Stomach (tissue), 8 donors: ENCODE measurements at regions not wholly inside any gene's neighbourhood (a gene's known extent, or its start where the extent isn't known, plus 50 kb on each side); places are given as distances from the start of the nearest gene placed in this dataset.

ENCODE experiments used
- DNase-seq, 2 donors: peaks; one replicate each; pipeline versions ENCODE4 v3.0.0 to v3.0.0-alpha.2; 2013 to 2019
- H3K27ac ChIP-seq, 5 donors: fragments of 200-600 bp in 4 of 5; sonication (generic) in 4 of 5; one replicate each; pipeline ENCODE4 v1.5.1; 2013 to 2019; ENCODE audit warnings: mild to moderate bottlenecking in 1 of 5, moderate library complexity in 1 of 5
- H3K27me3 ChIP-seq, 3 donors: fragments of 200-600 bp; sonication (generic); one replicate each; pipeline ENCODE4 v1.5.1; 2017 to 2019; ENCODE audit warnings: mixed run types in 1 of 3
- H3K36me3 ChIP-seq, 4 donors: fragments of 200-600 bp; sonication (generic); 1 replicate in 3 of 4; 2 replicates in 1 of 4; pipeline ENCODE4 v1.5.1; 2016 to 2019
- H3K4me1 ChIP-seq, 4 donors: fragments of 200-600 bp; sonication (generic); one replicate each; pipeline ENCODE4 v1.5.1; 2016 to 2019
- H3K4me3 ChIP-seq, 4 donors: fragments of 200-600 bp; sonication (generic) in 3 of 4; one replicate each; pipeline ENCODE4 v1.5.1; 2016 to 2019; ENCODE audit warnings: mild to moderate bottlenecking in 1 of 4
- H3K9me3 ChIP-seq, 4 donors: fragments of 200-600 bp; sonication (generic); one replicate each; pipeline ENCODE4 v1.5.1; 2016 to 2019
- EP300 ChIP-seq: sonication (generic); formaldehyde crosslinking; IDR thresholded peaks from one replicate; pipeline ENCODE4 v1.6.1; 2017; ENCODE audit warnings: antibody characterized with exemption
- POLR2A ChIP-seq, 4 donors: fragments of 450-650 bp; IDR thresholded peaks; one replicate each; pipeline ENCODE4 v1.6.1; 2016; ENCODE audit warnings: antibody characterized with exemption in 4 of 4, control low read depth in 2 of 4, mild to moderate bottlenecking in 1 of 4, moderate library complexity in 1 of 4
- POLR2AphosphoS5 ChIP-seq, 3 donors: sonication (generic); formaldehyde crosslinking; IDR thresholded peaks; one replicate each; pipeline ENCODE4 v1.6.1; 2016; ENCODE audit warnings: antibody characterized with exemption in 3 of 3
- WGBS, 5 donors: extraction: QIAGEN DNeasy Blood & Tissue Kit in 3 of 5; methylation state at CpG; one replicate each; pipeline versions ENCODE4 v1.1.5 to v1.1.7; 2013 to 2018; 5-methylcytosine and 5-hydroxymethylcytosine counted together
- intact Hi-C: fragments of 100-400 bp; cut with DNase I; formaldehyde crosslinking; loops from one replicate; pipeline ENCODE4 v1.15.1; 2023; ENCODE audit warnings: low total_unique reads
- TF ChIP-seq, protein P1 (sequence below), 7 experiments: fragments of 450-650 bp in 4 of 7; fragments of 200-600 bp in 3 of 7; sonication (generic) in 3 of 7; IDR thresholded peaks; one replicate each; pipeline ENCODE4 v1.5.1; 2016 to 2019; ENCODE audit warnings: antibody characterized with exemption in 7 of 7, control low read depth in 2 of 7, mild to moderate bottlenecking in 1 of 7
- donor health status: healthy with polysubstance abuse.
- donor health status: Bipolar disorder and iron deficiency.
- donor health status: healthy.

DNA sequence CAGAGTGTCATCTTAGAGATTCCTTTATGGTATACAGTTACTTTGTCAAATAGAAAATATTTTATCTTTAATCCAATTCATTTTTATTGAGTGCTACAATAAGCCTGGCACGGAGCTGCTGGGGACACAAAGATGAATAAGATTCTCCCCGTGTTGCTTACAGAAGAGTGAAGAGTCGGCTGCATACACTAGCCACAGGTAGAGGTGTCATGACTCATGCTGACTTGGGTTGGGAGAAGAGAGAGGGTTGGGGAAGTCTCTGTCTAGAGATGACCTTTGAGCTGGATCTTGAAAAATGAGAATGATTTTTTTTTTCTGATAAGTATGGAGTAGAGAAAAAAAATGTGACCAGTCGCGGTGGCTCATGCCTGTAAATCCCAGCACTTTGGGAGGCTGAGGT, 289.9 kb upstream of the CELF2 start:
- Histone ChIP-seq H3K9me3 (no peaks in the 10 kb centered on the region), H3K27me3 (no peaks in the 10 kb centered on the region), H3K4me3 (no peak overlapping the region), H3K27ac (no peak overlapping the region), H3K4me1 (no peaks in the 10 kb centered on the region), H3K36me3 (no peaks in the 10 kb centered on the region)
- intact Hi-C loops: no loop called here
- DNase-seq: no peak
- 79 to 88% (median 83%) methylated on average over 5 of the region's 5 CpGs for WGBS, 5 donors
- TF ChIP-seq EP300: no peak
- no peak for TF ChIP-seq POLR2AphosphoS5 (IDR thresholded peaks at IDR 0.05)
- TF ChIP-seq, protein P1, sequence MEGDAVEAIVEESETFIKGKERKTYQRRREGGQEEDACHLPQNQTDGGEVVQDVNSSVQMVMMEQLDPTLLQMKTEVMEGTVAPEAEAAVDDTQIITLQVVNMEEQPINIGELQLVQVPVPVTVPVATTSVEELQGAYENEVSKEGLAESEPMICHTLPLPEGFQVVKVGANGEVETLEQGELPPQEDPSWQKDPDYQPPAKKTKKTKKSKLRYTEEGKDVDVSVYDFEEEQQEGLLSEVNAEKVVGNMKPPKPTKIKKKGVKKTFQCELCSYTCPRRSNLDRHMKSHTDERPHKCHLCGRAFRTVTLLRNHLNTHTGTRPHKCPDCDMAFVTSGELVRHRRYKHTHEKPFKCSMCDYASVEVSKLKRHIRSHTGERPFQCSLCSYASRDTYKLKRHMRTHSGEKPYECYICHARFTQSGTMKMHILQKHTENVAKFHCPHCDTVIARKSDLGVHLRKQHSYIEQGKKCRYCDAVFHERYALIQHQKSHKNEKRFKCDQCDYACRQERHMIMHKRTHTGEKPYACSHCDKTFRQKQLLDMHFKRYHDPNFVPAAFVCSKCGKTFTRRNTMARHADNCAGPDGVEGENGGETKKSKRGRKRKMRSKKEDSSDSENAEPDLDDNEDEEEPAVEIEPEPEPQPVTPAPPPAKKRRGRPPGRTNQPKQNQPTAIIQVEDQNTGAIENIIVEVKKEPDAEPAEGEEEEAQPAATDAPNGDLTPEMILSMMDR (IDR thresholded peaks at IDR 0.05): no peak
- no peak for TF ChIP-seq POLR2A (IDR thresholded peaks at IDR 0.05)

DNA sequence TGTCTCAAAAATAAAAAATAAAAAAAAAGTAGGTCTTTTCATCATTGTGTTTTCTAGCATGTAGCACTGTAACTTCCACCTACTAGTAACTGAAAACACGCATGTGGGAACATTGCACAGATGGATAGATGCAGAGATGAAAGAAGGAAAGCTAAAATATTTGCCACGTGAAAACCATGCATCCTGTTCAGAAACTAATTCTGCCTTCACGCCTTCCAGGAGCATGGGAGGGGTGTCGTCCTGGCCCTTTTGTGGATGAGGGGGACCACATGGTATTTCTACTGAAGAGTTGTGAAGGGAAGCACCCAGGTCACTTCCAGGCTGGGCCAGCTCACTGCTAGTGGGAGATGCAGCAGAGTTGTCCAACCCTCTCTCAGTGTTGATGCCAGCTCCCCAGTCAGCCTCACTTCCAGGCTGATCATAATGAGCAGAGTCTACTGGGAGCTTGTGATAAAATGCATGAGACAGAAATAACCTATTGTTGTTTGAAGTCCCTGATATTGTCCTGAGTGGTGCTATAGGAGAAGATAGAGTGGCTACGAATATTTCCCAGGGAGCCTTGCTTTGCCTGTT, 287.1 kb upstream of the CELF2 start:
- Histone ChIP-seq H3K27ac (no peak overlapping the region), H3K27me3 (no peaks in the 10 kb centered on the region), H3K9me3 (no peaks in the 10 kb centered on the region), H3K4me1 (no peaks in the 10 kb centered on the region), H3K4me3 (no peak overlapping the region), H3K36me3 (no peaks in the 10 kb centered on the region)
- DNase-seq: no peak
- TF ChIP-seq POLR2A (IDR thresholded peaks at IDR 0.05) (no peak), POLR2AphosphoS5 (IDR thresholded peaks at IDR 0.05) (no peak), EP300 (no peak)
- TF ChIP-seq, protein P1 (IDR thresholded peaks at IDR 0.05): no peak
- intact Hi-C loops: no loop called here
- 73 to 88% (median 85%) methylated on average over 5 of the region's 5 CpGs for WGBS, 5 donors

DNA sequence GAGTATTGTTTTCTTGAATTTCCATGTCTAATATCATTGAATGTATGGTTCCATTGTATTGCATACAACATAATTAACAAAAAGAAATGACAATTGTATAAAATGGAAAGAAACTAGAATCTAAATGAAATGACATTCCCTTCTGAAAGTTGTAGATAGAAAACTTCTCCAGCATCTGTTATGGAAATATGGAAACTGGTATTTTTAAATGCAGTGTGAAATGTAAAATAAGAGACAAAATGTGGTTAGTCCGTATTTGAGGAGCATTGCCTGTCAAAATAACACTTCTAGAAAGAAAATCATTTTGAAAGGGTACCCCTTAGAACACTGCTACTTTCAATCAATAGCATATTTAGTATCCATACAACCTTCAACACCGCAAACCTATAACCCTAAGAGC, 286.3 kb upstream of the CELF2 start:
- H3K27me3 ChIP-seq: no peaks in the 10 kb centered on the region
- H3K4me1 ChIP-seq: no peaks in the 10 kb centered on the region
- H3K4me3 ChIP-seq: no peak overlapping the region
- WGBS, 5 donors: 53 to 89% (median 79%) methylated on average over 2 of the region's 2 CpGs
- H3K9me3 ChIP-seq: no peaks in the 10 kb centered on the region
- H3K27ac ChIP-seq: no peak overlapping the region
- H3K36me3 ChIP-seq: no peaks in the 10 kb centered on the region
- intact Hi-C loops: no loop called here
- no peak for DNase-seq
- TF ChIP-seq POLR2AphosphoS5 (IDR thresholded peaks at IDR 0.05) (no peak), EP300 (no peak), POLR2A (IDR thresholded peaks at IDR 0.05) (no peak)
- TF ChIP-seq, protein P1 (IDR thresholded peaks at IDR 0.05): no peak

DNA sequence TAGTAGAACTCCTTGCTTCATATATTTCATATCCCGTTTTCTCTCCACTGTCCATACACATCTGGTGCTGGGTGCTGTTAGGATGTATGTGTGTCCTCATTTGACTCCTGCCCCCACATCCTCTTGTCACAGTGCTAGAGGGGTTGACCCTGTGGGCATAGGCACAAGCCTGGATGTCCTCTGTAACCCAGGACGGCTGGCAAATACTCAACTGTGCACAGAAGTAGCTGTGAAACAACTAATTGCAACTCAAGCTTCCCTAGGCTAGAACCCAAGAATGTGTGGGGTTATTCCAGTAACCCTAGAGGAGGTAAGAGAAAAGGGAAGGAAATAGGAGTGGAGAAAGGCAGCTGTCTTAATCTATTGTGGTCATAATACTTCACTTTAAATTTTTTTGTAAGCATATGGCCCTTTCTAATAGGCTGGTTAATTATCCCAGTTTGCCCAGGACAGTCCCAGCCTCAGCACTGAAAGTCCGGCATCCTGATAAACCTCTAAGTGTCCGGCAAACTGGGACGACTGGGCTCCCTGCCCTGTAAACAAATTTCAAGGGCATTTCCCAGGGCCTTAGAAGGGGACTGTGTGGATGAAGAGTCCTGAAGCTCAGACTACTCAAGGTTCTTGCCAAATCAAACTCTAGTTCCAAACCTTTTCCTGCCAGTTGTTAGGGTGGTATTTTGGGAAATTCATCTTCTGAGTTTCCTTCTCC, 283.2 kb upstream of the CELF2 start:
- no peak for DNase-seq
- Histone ChIP-seq H3K27me3 (no peaks in the 10 kb centered on the region), H3K9me3 (no peaks in the 10 kb centered on the region), H3K4me1 (no peaks in the 10 kb centered on the region), H3K27ac (no peak overlapping the region), H3K4me3 (no peak overlapping the region), H3K36me3 (no peaks in the 10 kb centered on the region)
- WGBS, 5 donors: 55 to 69% (median 66%) methylated on average over 5 of the region's 5 CpGs
- intact Hi-C loops: no loop called here
- no peak for TF ChIP-seq POLR2A (IDR thresholded peaks at IDR 0.05)
- TF ChIP-seq EP300: no peak
- TF ChIP-seq, protein P1 (IDR thresholded peaks at IDR 0.05): no peak
- TF ChIP-seq POLR2AphosphoS5 (IDR thresholded peaks at IDR 0.05): no peak
